Left colon (tissue), 2 donors: ENCODE measurements at regions not wholly inside any gene's neighbourhood (a gene's known extent, or its start where the extent isn't known, plus 50 kb on each side); places are given as distances from the start of the nearest gene placed in this dataset.
A peak's percentile ranks its signal among the peaks of the same experiment; 100 is the strongest.
"Not testable (repeated sequence)": the region's sequence is repeated elsewhere in the genome, so short reads cannot be mapped to it uniquely, and the experiment has no call there.

Source experiments
- ATAC-seq: fragments of 200-7000 bp; cut with Tn5 transposase; one replicate; pipeline ENCODE4 v1.9.1; 2020; ENCODE audit warnings: mild to moderate bottlenecking, moderate library complexity
- DNase-seq, 2 donors: peaks; one replicate each; pipeline ENCODE4 v3.0.0-alpha.2; 2020
- intact Hi-C, 2 donors: fragments of 100-400 bp; cut with DNase I in 1 of 2; cut with micrococcal nuclease in 1 of 2; formaldehyde crosslinking; loops; one replicate each; pipeline versions ENCODE4 v1.11.2 to v1.14.0; 2022; cut with DNase I, micrococcal nuclease
- donor health status: DM: no; HTN: no; CAD: no.
- donor health status: DM: yes; HTN: yes; CAD: no.

DNA sequence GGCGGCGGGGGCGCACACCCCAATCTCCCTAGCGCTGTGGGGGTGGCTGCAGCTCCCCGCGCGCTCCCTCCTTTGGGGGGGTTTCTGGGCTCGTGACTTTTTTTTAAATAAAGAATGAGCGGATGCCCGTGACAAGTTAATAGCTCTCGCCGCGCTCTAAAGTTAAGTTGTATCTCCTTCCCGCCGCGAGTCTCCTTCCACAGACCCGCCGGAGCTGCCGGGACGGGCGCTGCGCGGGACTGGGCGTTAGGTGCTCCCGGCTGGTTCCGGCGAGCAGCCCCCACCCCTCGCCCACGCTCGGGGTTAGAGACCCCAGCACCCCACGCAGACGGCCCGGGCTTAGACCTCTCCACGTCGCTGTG, 82.6 kb upstream of the HMGA2 start:
- intact Hi-C loops: no loop called here
- DNase-seq (peak in 1 of 2 donors; percentile 15), ATAC-seq (peak; percentile 42)

DNA sequence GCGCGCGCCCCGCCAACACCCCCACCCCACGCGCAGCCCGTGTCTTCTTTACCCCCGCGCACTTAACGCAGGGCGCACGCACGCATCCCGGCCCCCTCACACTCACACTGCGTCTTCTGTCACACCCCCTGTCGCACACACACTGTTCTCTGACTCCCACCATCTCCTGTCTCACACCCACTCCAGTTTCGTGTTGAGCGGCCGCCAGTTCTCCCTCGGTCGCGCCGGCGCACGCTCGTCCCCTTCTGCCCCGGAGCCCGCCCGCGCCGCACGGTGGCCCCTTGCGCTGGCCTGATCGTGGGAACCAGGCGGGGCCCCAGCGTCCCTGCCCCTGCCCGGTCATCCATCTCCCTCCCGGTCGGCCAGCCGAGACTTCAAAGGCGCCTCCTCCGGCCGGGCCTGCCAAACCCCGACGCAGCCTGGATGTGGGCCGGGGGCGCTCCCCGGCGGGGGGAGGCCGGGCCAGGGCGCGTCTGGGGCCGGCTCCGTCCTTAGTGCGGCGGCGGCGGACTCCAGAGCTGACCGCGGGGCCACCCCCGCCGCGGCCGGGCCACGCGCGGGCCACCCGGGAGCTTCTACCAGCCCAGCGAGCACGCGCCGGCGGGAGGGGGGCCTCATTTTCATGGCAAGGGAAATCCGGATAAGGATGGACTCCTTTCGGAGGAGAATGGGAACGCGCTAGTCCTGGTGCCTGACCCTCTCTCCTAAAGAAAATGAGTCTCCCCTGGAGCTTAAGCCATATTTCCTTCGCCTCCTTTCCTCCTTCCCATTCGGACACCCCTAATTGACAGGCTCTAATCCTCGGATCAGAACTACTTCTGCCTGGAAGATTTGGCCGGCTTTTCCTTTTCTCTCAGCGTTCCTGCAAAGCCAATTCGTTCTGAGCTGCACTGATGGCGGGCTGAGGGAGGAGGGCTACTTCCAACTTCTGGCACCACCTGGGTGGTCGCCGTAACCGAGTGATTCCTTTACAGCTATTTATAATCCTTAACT, 82.0 kb upstream of the HMGA2 start:
- peak in 1 of 2 donors; percentile 14 for DNase-seq
- ATAC-seq: peak; percentile 41

DNA sequence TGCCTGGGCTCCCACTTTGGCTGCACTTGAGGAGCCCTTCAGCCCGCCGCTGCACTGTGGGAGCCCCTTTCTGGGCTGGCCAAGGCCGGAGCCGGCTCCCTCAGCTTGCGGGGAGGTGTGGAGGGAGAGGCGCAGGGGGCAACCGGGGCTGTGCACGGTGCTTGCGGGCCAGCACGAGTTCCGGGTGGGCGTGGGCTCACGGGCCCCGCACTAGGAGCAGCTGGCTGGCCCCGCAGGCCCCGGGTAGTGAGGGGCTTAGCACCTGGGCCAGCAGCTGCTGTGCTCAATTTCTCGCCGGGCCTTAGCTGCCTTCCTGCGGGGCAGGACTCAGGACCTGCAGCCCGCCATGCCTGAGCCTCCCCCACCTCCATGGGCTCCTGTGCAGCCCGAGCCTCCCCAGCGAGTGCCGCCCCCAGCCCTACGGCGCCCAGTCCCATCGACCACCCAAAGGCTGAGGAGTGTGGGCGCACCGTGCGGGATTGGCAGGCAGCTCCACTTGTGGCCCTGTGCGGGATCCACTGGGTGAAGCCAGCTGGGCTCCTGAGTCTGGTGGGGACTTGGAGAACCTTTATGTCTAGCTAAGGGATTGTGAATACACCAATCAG, 79.9 kb upstream of the HMGA2 start:
- DNase-seq, intact Hi-C loops, ATAC-seq: not testable (repeated sequence)

More for the DNA sequence above, 82.0 kb upstream of the HMGA2 start:
- intact Hi-C loops: no loop called here

DNA sequence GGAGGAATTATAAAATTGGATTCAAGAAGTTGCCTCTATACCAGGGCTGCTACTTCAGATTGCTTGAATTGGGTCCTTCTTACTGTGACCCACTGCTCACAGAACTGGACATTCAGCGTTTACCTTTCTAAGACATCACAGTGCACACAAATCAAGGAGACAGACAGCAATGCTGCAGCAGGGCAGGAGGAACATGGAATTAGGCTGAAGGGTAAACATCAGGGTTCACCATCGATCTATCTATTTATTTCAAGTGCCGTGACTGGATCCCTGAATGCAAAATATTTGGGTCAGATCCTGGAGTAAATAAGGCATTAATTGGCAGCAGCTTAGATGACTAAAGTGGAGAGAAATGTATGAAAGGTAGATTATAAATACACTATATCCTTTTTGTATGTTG, 76.9 kb upstream of the HMGA2 start:
- DNase-seq (no peak), ATAC-seq (no peak)
- intact Hi-C loops: no loop called here

DNA sequence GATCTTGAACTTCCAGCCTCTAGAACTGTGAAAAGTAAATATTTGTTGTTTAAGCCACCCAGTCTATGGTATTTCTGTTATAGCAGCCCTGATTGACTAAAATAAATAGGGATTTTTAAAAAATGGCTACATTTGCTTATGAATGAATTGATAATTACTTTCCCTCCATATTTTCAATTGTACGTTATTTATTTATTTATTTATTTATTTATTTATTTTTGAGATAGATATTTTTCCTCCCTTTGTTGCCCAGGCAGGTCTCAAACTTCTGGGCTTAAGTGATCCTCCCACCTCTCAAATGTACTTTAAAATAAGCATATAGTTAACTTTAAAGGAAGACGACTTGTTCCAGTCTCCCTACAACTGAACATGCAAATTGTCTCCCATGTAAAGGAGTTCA, 76.0 kb upstream of the HMGA2 start:
- ATAC-seq: no peak
- intact Hi-C loops: no loop called here
- DNase-seq: no peak

DNA sequence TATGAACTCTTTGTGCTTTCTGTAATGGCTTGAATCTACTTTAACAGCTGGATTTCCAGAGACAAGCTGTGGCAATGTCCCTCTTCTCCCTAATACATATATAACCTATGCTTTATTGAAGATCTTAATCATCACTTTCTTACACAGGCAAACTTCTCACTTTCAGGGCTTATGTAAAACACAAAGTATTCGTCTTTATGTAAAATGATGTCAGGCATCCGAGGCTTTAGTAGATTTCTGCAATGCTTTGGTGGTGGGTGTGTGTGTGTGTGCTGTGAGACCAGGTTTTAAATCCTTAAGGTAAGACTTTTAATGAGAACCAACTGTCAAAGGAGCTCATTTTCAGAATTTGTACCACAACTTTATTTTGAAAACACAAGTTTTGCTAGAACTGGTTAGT, 70.0 kb upstream of the HMGA2 start:
- DNase-seq: no peak
- intact Hi-C loops: no loop called here
- ATAC-seq: no peak

DNA sequence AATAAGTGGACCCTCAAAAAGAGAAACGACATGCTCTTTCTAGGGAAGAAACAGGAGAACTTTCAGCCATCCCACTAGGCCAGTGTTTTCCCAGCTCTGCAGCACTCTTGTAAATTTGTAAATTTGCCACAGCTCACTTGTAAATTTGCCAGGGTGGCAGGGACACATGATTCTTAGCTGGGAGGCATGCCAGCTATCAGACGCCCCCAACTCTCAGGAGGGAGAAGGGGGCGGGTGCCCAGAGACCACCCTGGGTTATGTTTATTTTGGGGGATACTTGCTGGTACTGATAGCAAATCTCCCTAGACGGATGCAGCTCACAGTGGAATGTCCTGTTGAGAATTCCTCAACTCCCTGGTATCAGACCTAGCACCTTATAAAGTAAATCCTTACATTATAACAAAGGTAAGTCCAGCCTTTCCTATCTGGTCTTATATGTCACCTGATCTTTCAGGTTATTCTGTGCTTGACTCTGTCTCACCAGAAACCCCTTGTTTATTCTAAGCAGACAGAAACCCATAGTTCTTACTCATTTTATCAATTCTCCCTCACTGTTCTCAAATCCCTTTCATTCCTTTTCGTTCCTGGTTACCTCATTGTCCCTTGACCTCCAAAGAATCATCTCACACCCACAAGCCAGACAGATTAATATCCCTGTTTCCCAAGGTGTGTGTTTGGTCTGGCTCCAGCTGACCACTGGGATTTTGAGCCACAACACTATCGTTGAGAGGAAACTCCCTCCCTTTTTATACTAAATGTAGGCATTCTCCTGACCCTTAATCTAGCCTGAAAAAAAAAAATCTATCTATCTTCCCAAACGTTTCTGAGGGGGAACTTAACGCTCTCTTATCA, 69.3 kb upstream of the HMGA2 start:
- no peak for DNase-seq
- no peak for ATAC-seq
- intact Hi-C loops: no loop called here

DNA sequence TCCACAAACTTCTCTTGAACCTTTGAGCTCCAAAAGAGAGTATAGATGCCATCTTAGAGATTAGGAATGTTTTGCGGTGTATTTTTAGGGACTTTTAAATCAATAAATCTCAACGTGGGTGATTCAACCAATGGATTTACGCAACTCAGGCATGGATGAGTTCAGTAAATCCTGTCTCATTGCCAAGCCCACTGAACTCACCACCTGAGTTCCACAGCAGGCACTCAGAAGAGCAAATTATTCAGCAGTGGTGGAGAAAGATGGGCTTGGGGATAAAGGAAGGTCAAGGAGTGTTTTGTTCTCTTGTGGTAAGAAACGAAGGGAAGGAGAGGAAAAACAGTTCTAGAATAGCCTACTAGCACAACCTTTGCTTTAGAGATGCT, 68.7 kb upstream of the HMGA2 start:
- intact Hi-C loops: no loop called here
- ATAC-seq: no peak
- no peak for DNase-seq

DNA sequence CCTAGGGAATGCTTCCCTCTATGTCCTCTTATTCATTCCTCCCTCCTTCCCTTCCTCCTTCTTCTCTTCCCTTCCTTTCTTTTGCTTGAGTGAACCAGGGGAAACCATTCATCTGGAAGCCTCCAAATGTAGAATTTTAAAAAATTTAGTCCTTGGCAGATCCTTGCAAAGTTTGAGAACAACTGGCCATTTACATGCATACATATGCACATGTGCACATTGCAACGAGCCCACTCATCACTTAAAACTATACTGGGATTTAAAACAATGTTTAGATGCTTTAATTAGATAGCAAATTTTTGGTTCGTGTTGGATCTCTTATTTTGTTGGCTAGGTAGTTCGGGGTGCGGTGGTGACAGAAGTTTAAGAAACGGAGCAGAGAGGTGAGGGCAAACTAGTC, 68.0 kb upstream of the HMGA2 start:
- no peak for DNase-seq
- intact Hi-C loops: no loop called here
- no peak for ATAC-seq

DNA sequence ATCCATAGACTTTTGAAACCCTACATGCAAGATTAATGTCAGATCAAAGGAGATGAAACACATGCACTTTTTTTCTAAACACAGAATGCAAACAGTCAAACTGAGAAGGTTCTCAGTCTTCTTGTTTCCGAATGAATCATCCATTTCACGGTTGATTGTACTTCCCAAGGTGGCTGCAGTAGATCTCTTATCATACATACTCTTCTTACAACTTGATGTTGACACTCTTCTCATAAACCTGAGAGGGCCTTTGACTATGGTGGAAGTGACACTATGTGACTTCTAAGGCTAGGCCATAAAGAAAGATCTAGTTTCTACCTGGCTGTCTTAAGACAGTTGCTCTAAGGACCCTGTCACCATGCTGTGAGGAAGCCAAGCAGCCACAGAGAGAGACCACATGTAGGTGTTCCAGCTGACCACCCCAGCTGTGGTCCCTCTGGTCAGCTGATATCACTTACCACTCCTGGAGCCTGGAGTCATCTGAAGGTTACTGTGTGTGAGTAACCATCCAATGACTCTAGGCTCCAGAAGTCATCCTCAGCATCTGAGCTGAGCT, 67.2 kb upstream of the HMGA2 start:
- ATAC-seq: no peak
- DNase-seq: no peak
- intact Hi-C loops: no loop called here

DNA sequence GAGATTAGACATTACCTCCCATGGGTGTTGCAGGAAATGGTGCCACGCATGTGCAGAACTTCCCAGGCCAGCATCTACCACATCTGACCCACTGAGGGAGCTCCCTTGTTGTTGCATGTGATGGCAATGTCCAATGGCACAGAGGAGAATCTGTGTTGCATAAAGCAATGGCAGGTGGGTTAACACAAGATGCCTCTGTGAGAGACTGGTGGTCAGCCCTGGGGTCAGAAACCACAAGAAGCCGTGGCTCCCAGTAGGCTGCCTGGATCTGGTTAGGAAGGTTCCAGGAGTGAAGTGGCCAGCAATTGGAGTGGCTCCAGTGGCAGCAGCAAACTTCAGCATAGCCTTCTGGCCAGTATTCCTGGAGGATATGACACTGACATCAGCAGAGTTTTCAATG, 65.9 kb upstream of the HMGA2 start:
- ATAC-seq (no peak), DNase-seq (no peak)
- intact Hi-C loops: no loop called here

DNA sequence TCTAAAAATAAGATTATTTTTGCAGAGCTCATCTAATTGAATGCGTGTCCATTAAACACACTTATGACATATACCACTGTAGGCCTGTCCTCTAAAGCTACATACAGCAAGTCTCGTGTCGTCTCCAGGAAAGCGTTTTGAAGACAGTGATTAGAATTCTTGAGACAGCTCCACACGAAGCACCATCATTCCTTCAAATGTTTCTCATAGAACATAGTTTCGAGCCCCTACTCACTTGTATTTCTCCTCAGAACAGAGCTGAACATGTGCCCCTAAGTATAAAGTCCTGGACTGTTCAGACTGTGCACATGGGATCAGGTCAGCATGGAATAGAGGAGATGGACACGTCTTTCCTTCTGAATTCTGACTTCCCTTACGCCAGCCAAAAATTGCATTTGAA, 64.5 kb upstream of the HMGA2 start:
- ATAC-seq (no peak), DNase-seq (no peak)
- intact Hi-C loops: no loop called here

DNA sequence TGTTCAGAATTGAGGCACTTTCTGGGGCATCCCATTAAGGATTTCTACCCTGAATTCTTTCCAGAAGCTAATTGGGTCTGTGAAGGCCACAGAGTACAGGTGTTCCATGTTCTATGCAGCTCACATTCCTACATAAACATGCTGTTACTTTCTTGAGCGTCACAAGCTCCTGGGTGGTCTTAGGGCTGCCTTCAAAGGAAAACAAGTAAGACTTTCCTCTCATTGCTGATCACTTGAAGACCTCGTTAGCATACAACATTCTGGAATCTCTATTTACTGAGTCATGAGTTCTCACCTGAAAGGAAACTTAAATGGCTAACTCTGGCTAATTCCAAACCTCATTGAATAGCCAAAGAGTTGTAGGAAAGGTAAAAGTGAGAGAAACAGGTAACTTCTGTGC, 63.0 kb upstream of the HMGA2 start:
- DNase-seq: no peak
- no peak for ATAC-seq
- intact Hi-C loops: no loop called here

DNA sequence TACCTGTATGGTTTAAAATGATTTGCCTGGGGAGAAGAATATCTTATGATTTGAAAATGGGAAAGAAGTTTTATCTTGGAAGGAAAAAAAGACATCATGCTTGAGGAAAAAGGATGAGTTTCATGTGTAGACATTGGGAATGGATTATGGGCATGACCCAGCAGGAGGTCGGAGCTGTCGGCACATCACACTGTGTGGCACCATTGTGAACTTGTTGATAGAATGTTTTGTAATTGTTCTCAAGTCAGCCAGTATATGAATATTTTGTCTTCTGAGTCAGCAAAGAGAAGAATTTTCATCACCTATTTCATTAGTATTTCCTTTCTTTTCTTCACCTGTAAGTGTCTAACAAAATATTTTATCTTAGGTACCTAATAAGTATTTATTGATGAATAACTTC, 60.0 kb upstream of the HMGA2 start:
- intact Hi-C loops: no loop called here
- DNase-seq (no peak), ATAC-seq (no peak)

DNA sequence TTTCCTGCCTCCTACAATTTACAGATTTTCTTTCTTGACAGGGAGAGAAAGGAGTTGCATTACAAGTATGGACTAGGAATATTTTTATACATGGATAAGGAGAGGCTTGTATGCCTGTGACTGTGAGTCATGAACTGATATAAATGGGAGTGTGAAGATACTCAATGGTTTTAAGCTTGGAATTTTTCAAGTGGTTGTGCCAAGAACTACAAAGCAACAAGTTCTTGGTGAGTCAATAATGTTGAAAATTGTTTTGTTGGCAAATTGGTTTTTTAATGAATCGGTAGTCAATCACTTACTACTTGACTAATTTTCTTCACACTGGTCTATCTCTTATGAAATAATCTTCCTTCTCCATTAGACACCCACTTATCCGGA, 58.9 kb upstream of the HMGA2 start:
- no peak for ATAC-seq
- intact Hi-C loops: no loop called here
- DNase-seq: no peak

DNA sequence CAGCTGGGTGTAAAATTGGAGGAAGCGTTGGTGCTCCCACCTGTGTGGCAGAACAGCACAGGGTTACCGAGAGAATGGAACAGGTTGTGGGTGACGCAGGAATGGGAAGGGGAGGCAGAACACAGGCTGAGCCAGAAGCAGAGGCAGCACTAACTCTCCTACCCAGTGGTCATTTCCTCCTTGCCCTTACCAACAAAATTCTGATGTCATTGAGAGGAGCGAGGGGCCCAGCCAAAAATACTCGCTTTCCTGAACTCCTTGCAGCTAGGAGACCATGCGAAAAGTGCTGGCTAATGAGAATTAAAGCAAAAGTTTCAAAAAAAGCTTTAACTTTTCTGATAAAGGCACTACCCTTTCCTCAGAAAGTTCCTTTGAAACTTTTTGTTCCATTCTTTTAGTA, 54.4 kb upstream of the HMGA2 start:
- DNase-seq (no peak), ATAC-seq (no peak)
- intact Hi-C loops: no loop called here
